Panc1 (cell line): ENCODE measurements at regions not wholly inside any gene's neighbourhood (a gene's known extent, or its start where the extent isn't known, plus 50 kb on each side); places are given as distances from the start of the nearest gene placed in this dataset.

Experiments
- ATAC-seq: fragments of 200-7000 bp; cut with Tn5 transposase; 2 replicates; pipeline ENCODE4 v1.9.1; 2020; ENCODE audit warnings: mild to moderate bottlenecking, moderate library complexity
- BruUV-seq: library from RNA; stranded (reverse); fragments of 400-500 nt; replicated peaks from 2 replicates; lab custom pipeline; 2021; lab: Mats Ljungman, UMichigan
- CTCF ChIA-PET: fragments of 300-600 bp; sonication (Branson Sonifier 250); formaldehyde crosslinking; loops from one replicate; lab custom pipeline; 2022; ENCODE audit warnings: antibody characterized with exemption; lab: Charles Lee
- POLR2A ChIA-PET: fragments of 300-600 bp; sonication (Branson Sonifier 250); formaldehyde crosslinking; loops from one replicate; lab custom pipeline; 2022; ENCODE audit warnings: antibody characterized with exemption; lab: Charles Lee
- DNase-seq: peaks from one replicate; pipeline ENCODE4 v3.0.0-alpha.2; 2010; ENCODE audit warnings: low read depth, low spot score
- H3K27ac ChIP-seq: 2 replicates; pipeline ENCODE4 v1.5.1; 2011; ENCODE audit warnings: mild to moderate bottlenecking, low read length, inconsistent platforms
- H3K27me3 ChIP-seq: fragments of 200-500 bp; sonication (Bioruptor generic); 2 replicates; pipeline ENCODE4 v1.6.0; 2014; ENCODE audit warnings: low read length, inconsistent platforms; ENCODE audit not compliant: control insufficient read depth, insufficient read depth
- H3K36me3 ChIP-seq: fragments of 200-500 bp; sonication (Bioruptor generic); 2 replicates; pipeline ENCODE4 v1.5.1; 2014; ENCODE audit warnings: inconsistent platforms, mild to moderate bottlenecking, low read length, moderate library complexity; ENCODE audit not compliant: control insufficient read depth, insufficient read depth
- H3K4me1 ChIP-seq: 2 replicates; pipeline ENCODE4 v1.5.1; 2011; ENCODE audit warnings: inconsistent platforms, mild to moderate bottlenecking, low read length, moderate library complexity; ENCODE audit not compliant: control insufficient read depth, insufficient read depth
- H3K4me3 ChIP-seq, 2 experiments: 2 replicates each; pipeline ENCODE4 v1.5.1; 2011 to 2012; ENCODE audit warnings: low read depth in 2 of 2, low read length in 2 of 2, mild to moderate bottlenecking in 2 of 2, inconsistent platforms in 1 of 2, moderate library complexity in 1 of 2
- H3K9me3 ChIP-seq: fragments of 200-500 bp; sonication (Bioruptor generic); 2 replicates; pipeline ENCODE4 v1.5.1; 2014; ENCODE audit warnings: low read depth, mild to moderate bottlenecking, inconsistent platforms, low read length, moderate library complexity; ENCODE audit not compliant: control insufficient read depth, insufficient read depth
- CTCF ChIP-seq: fragments of 450-650 bp; IDR thresholded peaks from 2 replicates; pipeline ENCODE4 v1.5.1; 2017; ENCODE audit warnings: mild to moderate bottlenecking
- POLR2AphosphoS5 ChIP-seq: IDR thresholded peaks from 2 replicates; pipeline ENCODE4 v1.6.1; 2012; ENCODE audit warnings: mild to moderate bottlenecking, low read depth, low read length, moderate library complexity
- REST ChIP-seq, 2 experiments: IDR thresholded peaks; 2 replicates each; pipeline ENCODE4 v1.6.1; 2011 to 2012; ENCODE audit warnings: low read depth in 2 of 2, control low read depth in 1 of 2, low read length in 1 of 2, mild to moderate bottlenecking in 1 of 2, moderate library complexity in 1 of 2; ENCODE audit not compliant: insufficient read depth in 1 of 2
- SIN3A ChIP-seq: IDR thresholded peaks from 2 replicates; pipeline ENCODE4 v1.6.1; 2012; ENCODE audit warnings: low read depth, mild to moderate bottlenecking, low read length, moderate library complexity, borderline replicate concordance; ENCODE audit not compliant: insufficient read depth
- TCF7L2 ChIP-seq: IDR thresholded peaks from 2 replicates; pipeline ENCODE4 v1.6.1; 2011; ENCODE audit warnings: mild to moderate bottlenecking, low read depth, low read length, inconsistent platforms
- in situ Hi-C: cut with HindIII; loops from 2 replicates; pipeline ENCODE4 v1.10.0; 2016; ENCODE audit warnings: low sequenced_read_pairs, low pct_unique_long_range_greater_than_20kb
- intact Hi-C: fragments of 100-400 bp; cut with micrococcal nuclease; formaldehyde crosslinking; loops from one replicate; pipeline ENCODE4 v1.10.0; 2022; ENCODE audit not compliant: unreplicated experiment

- ChIA-PET POLR2A (no interaction called here), CTCF (interaction anchor here (0.7 kb wide), 1 partner anchor 648 kb away, joined by 3 read pairs; no protein-coding TSS in a partner anchor)
- Histone ChIP-seq H3K36me3 (no peaks in the 10 kb centered on the region), H3K4me3 (no peak overlapping the region), H3K27ac (no peak overlapping the region), H3K27me3 (no peaks in the 10 kb centered on the region), H3K9me3 (no peaks in the 10 kb centered on the region), H3K4me1 (no peaks in the 10 kb centered on the region)
- intact Hi-C loops: no loop called here
- ATAC-seq (no peak), DNase-seq (no peak)
- in situ Hi-C loops: no loop called here
- no TSS peak for BruUV-seq
- TF ChIP-seq REST (IDR thresholded peaks at IDR 0.05; ENCODE audit: insufficient read depth in 1 of 2, low read depth in 2 of 2, low read length in 1 of 2) (no peak), CTCF (no peak), POLR2AphosphoS5 (no peak), SIN3A (no peak), TCF7L2 (no peak)
Measured at GRCh38 chr5:8576178-8576577, 707.2 kb downstream of the MTRR start.

GRCh38 chr5:8577792-8578191, 708.8 kb downstream of the MTRR start:
- Histone ChIP-seq H3K4me3 (no peak overlapping the region), H3K36me3 (no peaks in the 10 kb centered on the region), H3K27me3 (no peaks in the 10 kb centered on the region), H3K9me3 (no peaks in the 10 kb centered on the region), H3K4me1 (no peaks in the 10 kb centered on the region), H3K27ac (no peak overlapping the region)
- in situ Hi-C loops (no loop called here), intact Hi-C loops (no loop called here)
- BruUV-seq: no TSS peak
- ChIA-PET CTCF (no interaction called here), POLR2A (no interaction called here)
- no peak for DNase-seq
- TF ChIP-seq REST (IDR thresholded peaks at IDR 0.05; ENCODE audit: insufficient read depth in 1 of 2, low read depth in 2 of 2, low read length in 1 of 2): no peak
- TF ChIP-seq CTCF: no peak
- TF ChIP-seq POLR2AphosphoS5: no peak
- no peak for ATAC-seq
